ENCODE measurements at regions not wholly inside any gene's neighbourhood (a gene's known extent, or its start where the extent isn't known, plus 50 kb on each side); places are given as distances from the start of the nearest gene placed in this dataset.
"Not testable (repeated sequence)": the region's sequence is repeated elsewhere in the genome, so short reads cannot be mapped to it uniquely, and the experiment has no call there.

DNA sequence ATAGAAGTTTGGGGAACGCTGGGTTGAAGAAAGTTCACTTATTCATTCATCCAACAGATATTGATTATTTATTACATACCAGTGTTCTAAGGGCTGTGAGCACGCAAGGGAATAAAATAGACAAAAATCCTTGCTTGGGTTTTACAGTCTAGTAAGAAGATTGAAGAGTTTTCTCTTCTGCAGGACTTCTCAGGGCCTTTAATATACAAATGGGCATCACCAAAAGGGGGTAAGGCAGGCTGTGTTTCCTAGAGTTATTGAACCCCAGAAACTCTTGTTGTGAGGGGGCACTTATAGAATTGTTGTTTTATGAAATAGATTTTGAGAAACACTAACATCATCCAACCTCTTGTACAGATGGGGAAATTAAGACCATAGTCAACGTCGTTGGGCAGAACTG, 198.5 kb upstream of the ZNF618 start:
- DNase-seq (no peak), ATAC-seq (no peak)
- Histone ChIP-seq H3K9me3 (no peaks in the 10 kb centered on the region), H3K4me1 (ENCODE audit: low read depth) (no peaks in the 10 kb centered on the region), H3K4me3 (no peak overlapping the region), H3K36me3 (ENCODE audit: low read depth) (no peaks in the 10 kb centered on the region)
- intact Hi-C loops (cut with DNase I, micrococcal nuclease): no loop called here
- TF ChIP-seq, protein P1, sequence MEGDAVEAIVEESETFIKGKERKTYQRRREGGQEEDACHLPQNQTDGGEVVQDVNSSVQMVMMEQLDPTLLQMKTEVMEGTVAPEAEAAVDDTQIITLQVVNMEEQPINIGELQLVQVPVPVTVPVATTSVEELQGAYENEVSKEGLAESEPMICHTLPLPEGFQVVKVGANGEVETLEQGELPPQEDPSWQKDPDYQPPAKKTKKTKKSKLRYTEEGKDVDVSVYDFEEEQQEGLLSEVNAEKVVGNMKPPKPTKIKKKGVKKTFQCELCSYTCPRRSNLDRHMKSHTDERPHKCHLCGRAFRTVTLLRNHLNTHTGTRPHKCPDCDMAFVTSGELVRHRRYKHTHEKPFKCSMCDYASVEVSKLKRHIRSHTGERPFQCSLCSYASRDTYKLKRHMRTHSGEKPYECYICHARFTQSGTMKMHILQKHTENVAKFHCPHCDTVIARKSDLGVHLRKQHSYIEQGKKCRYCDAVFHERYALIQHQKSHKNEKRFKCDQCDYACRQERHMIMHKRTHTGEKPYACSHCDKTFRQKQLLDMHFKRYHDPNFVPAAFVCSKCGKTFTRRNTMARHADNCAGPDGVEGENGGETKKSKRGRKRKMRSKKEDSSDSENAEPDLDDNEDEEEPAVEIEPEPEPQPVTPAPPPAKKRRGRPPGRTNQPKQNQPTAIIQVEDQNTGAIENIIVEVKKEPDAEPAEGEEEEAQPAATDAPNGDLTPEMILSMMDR (IDR thresholded peaks at IDR 0.05): no peak

DNA sequence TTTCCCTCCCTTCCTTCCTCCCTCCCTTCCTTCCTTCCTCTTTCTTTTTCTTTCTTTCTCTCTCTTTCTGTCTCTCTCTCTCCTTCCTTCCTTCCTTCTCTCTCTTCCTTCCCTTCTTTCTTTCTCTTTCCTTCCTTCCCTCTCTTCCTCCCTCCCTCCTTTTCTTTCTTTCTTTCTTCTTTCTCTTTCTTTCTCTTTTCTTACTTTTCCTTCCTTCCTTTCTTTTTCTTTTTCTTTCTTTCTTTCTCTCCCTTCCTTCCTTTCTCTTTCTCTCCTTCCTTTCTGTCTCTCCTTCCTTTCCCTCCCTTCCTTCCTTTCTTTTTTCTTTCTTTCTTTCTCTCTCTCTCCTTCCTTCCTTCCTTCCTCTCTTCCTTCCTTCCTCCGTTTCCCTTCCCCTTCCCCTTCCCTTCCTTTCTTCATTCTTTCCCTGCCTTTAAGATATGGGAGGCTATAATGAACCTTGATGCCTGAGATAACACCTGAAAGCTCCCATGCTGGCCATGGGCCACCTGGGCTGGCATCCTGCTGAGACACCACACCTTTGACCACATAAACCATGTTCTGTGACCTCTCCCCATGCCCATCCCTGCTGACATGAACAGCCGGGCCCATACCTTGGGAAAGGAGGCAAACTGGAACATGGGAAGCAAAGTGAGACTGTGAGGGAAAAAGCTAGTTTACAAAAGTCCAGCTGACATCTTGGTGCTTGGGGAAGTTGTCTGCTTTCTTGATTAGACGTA, 197.8 kb upstream of the ZNF618 start:
- TF ChIP-seq, protein P1 (IDR thresholded peaks at IDR 0.05): no peak
- ATAC-seq: peak; percentile 63
- DNase-seq: peak in 1 of 3 donors; percentile 23
- Histone ChIP-seq H3K9me3 (no peaks in the 10 kb centered on the region), H3K4me3 (no peak overlapping the region), H3K36me3 (ENCODE audit: low read depth) (no peaks in the 10 kb centered on the region), H3K4me1 (ENCODE audit: low read depth) (no peaks in the 10 kb centered on the region)
- intact Hi-C loops (cut with DNase I, micrococcal nuclease): no loop called here

DNA sequence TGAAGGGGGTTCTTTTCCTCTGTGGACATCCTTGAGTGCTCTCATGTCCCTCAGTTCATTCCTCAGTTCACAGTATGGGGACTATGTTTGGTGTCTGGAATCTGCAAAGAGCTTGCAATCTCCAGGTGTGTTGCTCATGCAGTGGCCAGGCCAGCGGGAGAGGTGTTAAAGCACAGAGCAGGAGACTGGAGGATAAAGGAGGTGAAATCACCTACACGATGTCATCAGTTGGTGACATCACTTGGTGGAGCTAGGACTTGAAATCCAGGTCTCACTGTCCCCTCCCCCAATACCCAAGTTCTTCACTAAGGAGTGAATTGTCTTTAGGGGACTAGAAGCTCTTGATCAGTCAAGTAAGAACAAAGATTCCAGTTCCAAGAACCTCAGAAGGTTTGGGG, 197.3 kb upstream of the ZNF618 start:
- no peaks in the 10 kb centered on the region for H3K4me1 ChIP-seq (ENCODE audit: low read depth)
- DNase-seq: no peak
- ATAC-seq: no peak
- H3K36me3 ChIP-seq (ENCODE audit: low read depth): no peaks in the 10 kb centered on the region
- H3K4me3 ChIP-seq: no peak overlapping the region
- intact Hi-C loops (cut with DNase I, micrococcal nuclease): no loop called here
- TF ChIP-seq, protein P1 (IDR thresholded peaks at IDR 0.05): no peak
- no peaks in the 10 kb centered on the region for H3K9me3 ChIP-seq

DNA sequence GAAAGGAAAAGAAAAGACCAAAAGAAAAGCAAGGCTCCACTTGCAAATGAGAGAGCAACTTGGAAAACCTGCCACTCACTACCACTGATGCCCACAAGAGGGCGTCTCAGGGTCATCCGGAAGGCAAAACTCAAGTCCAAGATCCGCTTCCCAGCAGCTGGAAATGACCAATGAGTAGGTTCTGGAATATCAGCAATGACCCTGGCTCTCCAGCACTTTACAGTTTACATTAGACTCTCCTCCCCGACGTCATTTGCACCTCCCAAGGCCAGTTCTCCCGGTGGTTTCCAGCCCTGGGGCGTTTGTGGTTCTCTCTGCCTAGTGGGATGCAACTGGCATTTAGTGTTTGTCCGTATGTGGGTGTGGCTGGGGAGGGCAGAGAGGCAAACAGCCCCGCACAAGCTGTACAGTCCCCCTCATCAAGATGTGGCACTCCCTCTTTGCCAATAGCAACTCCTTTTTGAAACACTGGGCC, 193.8 kb upstream of the ZNF618 start:
- Histone ChIP-seq H3K4me3 (no peak overlapping the region), H3K9me3 (no peaks in the 10 kb centered on the region), H3K36me3 (ENCODE audit: low read depth) (no peaks in the 10 kb centered on the region), H3K4me1 (ENCODE audit: low read depth) (no peaks in the 10 kb centered on the region)
- intact Hi-C loops (cut with DNase I, micrococcal nuclease): no loop called here
- DNase-seq: peak in 2 of 3 donors; percentile 70 to 85
- peak; percentile 85 for ATAC-seq
- TF ChIP-seq, protein P1 (IDR thresholded peaks at IDR 0.05): peak; percentile 87

DNA sequence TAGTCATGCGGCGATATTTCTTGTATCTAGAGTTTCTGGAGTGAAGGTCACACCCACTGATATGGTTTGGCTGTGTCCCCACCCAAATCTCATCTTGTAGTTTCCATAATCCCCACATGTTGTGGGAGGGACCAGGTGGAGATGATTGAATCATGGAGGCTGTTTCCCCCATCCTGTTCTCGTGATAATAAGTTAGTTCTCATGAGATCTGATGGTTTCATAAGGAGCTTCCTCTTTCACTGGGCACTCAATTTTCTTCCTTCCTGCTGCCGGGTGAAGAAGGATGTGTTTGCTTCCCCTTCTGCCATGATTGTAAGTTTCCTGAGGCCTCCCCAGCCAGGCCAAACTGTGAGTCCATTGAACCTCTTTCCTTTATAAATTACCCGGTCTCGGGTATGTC, 190.5 kb upstream of the ZNF618 start:
- H3K36me3 ChIP-seq (ENCODE audit: low read depth); H3K9me3 ChIP-seq; DNase-seq; intact Hi-C loops (cut with DNase I, micrococcal nuclease); H3K4me1 ChIP-seq (ENCODE audit: low read depth); H3K4me3 ChIP-seq; ATAC-seq: not testable (repeated sequence)

DNA sequence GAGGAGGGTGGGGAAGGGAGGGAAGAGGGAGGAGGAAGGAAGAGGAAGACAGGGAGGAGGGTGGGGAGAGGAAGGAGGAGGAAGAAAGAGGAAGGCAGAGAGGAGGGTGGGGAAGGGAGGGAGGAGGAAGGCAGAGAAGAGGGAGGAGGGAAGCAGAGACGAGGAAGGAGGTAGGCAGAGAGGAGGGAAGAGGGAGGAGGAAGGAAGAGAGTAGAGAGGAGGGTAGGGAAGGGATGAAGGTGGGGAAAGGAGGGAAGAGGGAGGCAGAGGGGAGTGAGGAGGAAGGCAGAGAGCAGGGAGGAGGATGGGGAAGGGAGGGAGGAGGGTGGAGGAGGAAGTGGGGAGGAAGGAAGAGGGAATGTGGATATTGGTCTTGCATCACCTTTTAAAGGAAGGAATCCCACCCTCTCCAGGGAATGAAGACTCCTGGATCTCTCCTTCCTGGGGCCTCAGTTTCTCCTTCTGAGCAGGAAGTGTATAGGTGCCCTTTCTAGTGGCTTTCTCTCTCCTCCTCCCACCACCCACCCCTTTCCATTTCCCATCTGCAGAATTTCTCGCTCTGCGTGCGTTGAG, 188.9 kb upstream of the ZNF618 start:
- no peaks in the 10 kb centered on the region for H3K9me3 ChIP-seq
- no peaks in the 10 kb centered on the region for H3K36me3 ChIP-seq (ENCODE audit: low read depth)
- TF ChIP-seq, protein P1 (IDR thresholded peaks at IDR 0.05): no peak
- H3K4me1 ChIP-seq (ENCODE audit: low read depth): peaks cover 4% of the 10 kb centered on the region
- DNase-seq: no peak
- intact Hi-C loops (cut with DNase I, micrococcal nuclease): no loop called here
- H3K4me3 ChIP-seq: no peak overlapping the region
- no peak for ATAC-seq
